OCI-LY7 (cell line): ENCODE measurements at regions not wholly inside any gene's neighbourhood (a gene's known extent, or its start where the extent isn't known, plus 50 kb on each side); places are given as distances from the start of the nearest gene placed in this dataset.

Experiments
- CTCF ChIP-seq: fragments of 200-600 bp; sonication (generic); conservative IDR thresholded peaks from 2 replicates; pipeline ENCODE4 v1.5.1; 2014; ENCODE audit warnings: mild to moderate bottlenecking, antibody characterized with exemption, low read length, moderate library complexity, mixed read lengths
- EZH2phosphoT487 ChIP-seq: fragments of 200-600 bp; sonication (generic); IDR thresholded peaks from 2 replicates; pipeline ENCODE4 v1.6.1; 2018; ENCODE audit warnings: low read depth, borderline replicate concordance, mild to moderate bottlenecking, mixed run types, antibody characterized with exemption, low read length, moderate library complexity, mixed read lengths

GRCh38 chr1:182257369-182258063, 134.1 kb downstream of the GLUL start:
- TF ChIP-seq CTCF (no peak), EZH2phosphoT487 (no peak)
